ENCODE measurements at regions not wholly inside any gene's neighbourhood (a gene's known extent, or its start where the extent isn't known, plus 50 kb on each side); places are given as distances from the start of the nearest gene placed in this dataset.

DNA sequence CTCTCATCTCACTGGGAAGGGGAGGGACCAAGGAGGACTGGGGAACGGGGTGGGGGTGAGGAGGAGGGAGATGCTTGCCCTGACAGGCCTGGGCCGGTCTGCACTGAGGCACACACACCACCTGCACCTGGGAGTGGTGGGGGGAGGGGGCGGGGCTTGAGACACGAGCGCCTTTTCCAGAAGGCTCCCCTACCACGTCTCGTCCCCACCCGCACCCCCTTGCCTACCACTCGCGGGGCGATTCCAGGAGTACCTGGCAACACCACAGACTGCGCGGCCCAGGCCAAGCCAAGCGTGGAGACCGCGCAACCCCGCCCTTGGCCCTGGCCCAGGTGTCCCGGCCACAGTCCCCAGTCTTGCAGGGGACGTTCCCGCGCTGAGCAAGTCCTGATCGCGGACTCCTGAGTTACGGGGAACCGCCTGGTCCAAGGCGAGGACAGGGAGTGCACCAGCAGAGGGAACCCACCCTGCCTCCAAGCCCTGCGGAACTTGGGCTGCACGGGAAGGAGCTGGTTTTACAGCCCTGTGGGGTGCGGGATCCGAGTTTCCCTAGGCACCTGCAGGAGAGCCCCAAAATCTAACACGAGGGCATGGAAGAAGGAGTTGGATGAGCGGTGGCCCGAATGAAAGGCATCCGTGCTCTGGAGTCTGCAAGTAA is 68.1 kb upstream of the SH3GL3 start:
- H3K4me2 ChIP-seq (ENCODE audit: low read depth, low read length) = no peak overlapping the region
- no peak; the same call in 2 of the 3 replicates for ATAC-seq
- in situ Hi-C loops (cut with HindIII; ENCODE audit: extremely low pct_ligation_motif_present, low pct_unique_long_range_greater_than_20kb) = loop anchor here (10.0 kb wide), 1 partner anchor 124 kb away; no protein-coding TSS in a partner anchor
- TF ChIP-seq, protein P1, sequence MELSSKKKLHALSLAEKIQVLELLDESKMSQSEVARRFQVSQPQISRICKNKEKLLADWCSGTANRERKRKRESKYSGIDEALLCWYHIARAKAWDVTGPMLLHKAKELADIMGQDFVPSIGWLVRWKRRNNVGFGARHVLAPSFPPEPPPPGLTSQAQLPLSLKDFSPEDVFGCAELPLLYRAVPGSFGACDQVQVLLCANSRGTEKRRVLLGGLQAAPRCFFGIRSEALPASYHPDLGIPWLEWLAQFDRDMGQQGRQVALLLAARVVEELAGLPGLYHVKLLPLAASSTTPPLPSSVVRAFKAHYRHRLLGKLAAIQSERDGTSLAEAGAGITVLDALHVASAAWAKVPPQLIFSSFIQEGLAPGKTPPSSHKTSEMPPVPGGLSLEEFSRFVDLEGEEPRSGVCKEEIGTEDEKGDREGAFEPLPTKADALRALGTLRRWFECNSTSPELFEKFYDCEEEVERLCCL (CRISPR knock-in tag; IDR thresholded peaks at IDR 0.05; ENCODE audit: borderline replicate concordance) = no peak
- TF ChIP-seq, protein P2, sequence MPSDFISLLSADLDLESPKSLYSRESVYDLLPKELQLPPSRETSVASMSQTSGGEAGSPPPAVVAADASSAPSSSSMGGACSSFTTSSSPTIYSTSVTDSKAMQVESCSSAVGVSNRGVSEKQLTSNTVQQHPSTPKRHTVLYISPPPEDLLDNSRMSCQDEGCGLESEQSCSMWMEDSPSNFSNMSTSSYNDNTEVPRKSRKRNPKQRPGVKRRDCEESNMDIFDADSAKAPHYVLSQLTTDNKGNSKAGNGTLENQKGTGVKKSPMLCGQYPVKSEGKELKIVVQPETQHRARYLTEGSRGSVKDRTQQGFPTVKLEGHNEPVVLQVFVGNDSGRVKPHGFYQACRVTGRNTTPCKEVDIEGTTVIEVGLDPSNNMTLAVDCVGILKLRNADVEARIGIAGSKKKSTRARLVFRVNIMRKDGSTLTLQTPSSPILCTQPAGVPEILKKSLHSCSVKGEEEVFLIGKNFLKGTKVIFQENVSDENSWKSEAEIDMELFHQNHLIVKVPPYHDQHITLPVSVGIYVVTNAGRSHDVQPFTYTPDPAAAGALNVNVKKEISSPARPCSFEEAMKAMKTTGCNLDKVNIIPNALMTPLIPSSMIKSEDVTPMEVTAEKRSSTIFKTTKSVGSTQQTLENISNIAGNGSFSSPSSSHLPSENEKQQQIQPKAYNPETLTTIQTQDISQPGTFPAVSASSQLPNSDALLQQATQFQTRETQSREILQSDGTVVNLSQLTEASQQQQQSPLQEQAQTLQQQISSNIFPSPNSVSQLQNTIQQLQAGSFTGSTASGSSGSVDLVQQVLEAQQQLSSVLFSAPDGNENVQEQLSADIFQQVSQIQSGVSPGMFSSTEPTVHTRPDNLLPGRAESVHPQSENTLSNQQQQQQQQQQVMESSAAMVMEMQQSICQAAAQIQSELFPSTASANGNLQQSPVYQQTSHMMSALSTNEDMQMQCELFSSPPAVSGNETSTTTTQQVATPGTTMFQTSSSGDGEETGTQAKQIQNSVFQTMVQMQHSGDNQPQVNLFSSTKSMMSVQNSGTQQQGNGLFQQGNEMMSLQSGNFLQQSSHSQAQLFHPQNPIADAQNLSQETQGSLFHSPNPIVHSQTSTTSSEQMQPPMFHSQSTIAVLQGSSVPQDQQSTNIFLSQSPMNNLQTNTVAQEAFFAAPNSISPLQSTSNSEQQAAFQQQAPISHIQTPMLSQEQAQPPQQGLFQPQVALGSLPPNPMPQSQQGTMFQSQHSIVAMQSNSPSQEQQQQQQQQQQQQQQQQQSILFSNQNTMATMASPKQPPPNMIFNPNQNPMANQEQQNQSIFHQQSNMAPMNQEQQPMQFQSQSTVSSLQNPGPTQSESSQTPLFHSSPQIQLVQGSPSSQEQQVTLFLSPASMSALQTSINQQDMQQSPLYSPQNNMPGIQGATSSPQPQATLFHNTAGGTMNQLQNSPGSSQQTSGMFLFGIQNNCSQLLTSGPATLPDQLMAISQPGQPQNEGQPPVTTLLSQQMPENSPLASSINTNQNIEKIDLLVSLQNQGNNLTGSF (CRISPR knock-in tag; IDR thresholded peaks at IDR 0.05) = no peak
- TF ChIP-seq ARNTL (CRISPR knock-in tag; IDR thresholded peaks at IDR 0.05) (no peak), SMYD3 (CRISPR knock-in tag; IDR thresholded peaks at IDR 0.05) (no peak), SKI (IDR thresholded peaks at IDR 0.05; ENCODE audit: partially characterized antibody) (no peak), FOXM1 (CRISPR knock-in tag; IDR thresholded peaks at IDR 0.05) (no peak), CHD2 (IDR thresholded peaks at IDR 0.05; ENCODE audit: low read depth, low read length) (no peak), GABPA (IDR thresholded peaks at IDR 0.05; ENCODE audit: low read depth, low read length) (no peak), GABPA (CRISPR knock-in tag; IDR thresholded peaks at IDR 0.05; ENCODE audit: low read depth) (no peak), ZNF672 (CRISPR knock-in tag; IDR thresholded peaks at IDR 0.05) (no peak), ZNF136 (CRISPR knock-in tag; IDR thresholded peaks at IDR 0.05; ENCODE audit: low read depth) (no peak), HES4 (CRISPR knock-in tag; IDR thresholded peaks at IDR 0.05; ENCODE audit: borderline replicate concordance) (no peak)
- TF ChIP-seq, protein P3, sequence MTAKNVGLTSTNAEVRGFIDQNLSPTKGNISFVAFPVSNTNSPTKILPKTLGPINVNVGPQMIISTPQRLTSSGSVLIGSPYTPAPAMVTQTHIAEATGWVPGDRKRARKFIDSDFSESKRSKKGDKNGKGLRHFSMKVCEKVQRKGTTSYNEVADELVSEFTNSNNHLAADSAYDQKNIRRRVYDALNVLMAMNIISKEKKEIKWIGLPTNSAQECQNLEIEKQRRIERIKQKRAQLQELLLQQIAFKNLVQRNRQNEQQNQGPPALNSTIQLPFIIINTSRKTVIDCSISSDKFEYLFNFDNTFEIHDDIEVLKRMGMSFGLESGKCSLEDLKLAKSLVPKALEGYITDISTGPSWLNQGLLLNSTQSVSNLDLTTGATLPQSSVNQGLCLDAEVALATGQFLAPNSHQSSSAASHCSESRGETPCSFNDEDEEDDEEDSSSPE (CRISPR knock-in tag; IDR thresholded peaks at IDR 0.05) = no peak
- TF ChIP-seq, protein P4, sequence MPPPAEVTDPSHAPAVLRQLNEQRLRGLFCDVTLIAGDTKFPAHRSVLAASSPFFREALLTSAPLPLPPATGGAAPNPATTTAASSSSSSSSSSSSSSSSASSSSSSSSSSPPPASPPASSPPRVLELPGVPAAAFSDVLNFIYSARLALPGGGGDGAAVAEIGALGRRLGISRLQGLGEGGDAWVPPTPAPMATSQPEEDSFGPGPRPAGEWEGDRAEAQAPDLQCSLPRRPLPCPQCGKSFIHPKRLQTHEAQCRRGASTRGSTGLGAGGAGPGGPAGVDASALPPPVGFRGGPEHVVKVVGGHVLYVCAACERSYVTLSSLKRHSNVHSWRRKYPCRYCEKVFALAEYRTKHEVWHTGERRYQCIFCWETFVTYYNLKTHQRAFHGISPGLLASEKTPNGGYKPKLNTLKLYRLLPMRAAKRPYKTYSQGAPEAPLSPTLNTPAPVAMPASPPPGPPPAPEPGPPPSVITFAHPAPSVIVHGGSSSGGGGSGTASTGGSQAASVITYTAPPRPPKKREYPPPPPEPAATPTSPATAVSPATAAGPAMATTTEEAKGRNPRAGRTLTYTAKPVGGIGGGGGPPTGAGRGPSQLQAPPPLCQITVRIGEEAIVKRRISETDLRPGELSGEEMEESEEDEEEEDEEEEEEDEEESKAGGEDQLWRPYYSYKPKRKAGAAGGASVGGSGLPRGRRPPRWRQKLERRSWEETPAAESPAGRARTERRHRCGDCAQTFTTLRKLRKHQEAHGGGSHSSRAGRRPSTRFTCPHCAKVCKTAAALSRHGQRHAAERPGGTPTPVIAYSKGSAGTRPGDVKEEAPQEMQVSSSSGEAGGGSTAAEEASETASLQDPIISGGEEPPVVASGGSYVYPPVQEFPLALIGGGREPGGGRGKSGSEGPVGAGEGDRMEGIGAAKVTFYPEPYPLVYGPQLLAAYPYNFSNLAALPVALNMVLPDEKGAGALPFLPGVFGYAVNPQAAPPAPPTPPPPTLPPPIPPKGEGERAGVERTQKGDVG (CRISPR knock-in tag; IDR thresholded peaks at IDR 0.05; ENCODE audit: borderline replicate concordance) = no peak

More for the DNA sequence above, 68.1 kb upstream of the SH3GL3 start:
- H4K20me1 ChIP-seq (ENCODE audit: insufficient read depth, low read length) = 0 out of 2 replicates have a peak, but pooled peaks cover 2% of the 10 kb centered on the region
- H3K36me3 ChIP-seq (replicated peaks in 1 of 2; ENCODE audit: control insufficient read depth in 1 of 2, insufficient read depth in 2 of 2, low read length in 2 of 2) = no peaks in the 10 kb centered on the region
- H2AFZ ChIP-seq (ENCODE audit: low read length) = no peak overlapping the region
- ChIA-PET CTCF (ENCODE audit: low intra/inter-chr PET ratio, low total read pairs) (no interaction called here), POLR2A (no interaction called here)
- peaks cover 0 to 20% of the 10 kb centered on the region in 2 experiments; a peak in 3 of 5 replicates for H3K27me3 ChIP-seq (ENCODE audit: control insufficient read depth in 1 of 2, insufficient read depth in 2 of 2, low read length in 2 of 2)
- H3K4me3 ChIP-seq (replicated peaks in 1 of 3; ENCODE audit: insufficient read depth in 1 of 3, low read depth in 2 of 3, low read length in 3 of 3) = no peak overlapping the region
- no peak for FAIRE-seq
- H3K9me3 ChIP-seq (ENCODE audit: low read length) = no peaks in the 10 kb centered on the region
- H3K79me2 ChIP-seq (ENCODE audit: insufficient read depth, low read length) = no peaks in the 10 kb centered on the region
- BruUV-seq (replicated peaks) = no TSS peak
- no peak for DNase-seq (ENCODE audit: low spot score)
- 38% methylated on average over 3 of the region's 34 CpGs for WGBS (ENCODE audit: low lambda C conversion rate)
- no peaks in the 10 kb centered on the region for H3K4me1 ChIP-seq (ENCODE audit: insufficient read depth, low read length)
- no peak overlapping the region for H3K27ac ChIP-seq (ENCODE audit: extremely low read length, insufficient read depth, low read length)
- no peak overlapping the region for H3K9ac ChIP-seq (ENCODE audit: insufficient read depth, low read depth, low read length)
- intact Hi-C loops (cut with micrococcal nuclease; ENCODE audit: unreplicated experiment) = no loop called here
